Astrocyte (in vitro differentiated cells and primary cell): ENCODE measurements at regions not wholly inside any gene's neighbourhood (a gene's known extent, or its start where the extent isn't known, plus 50 kb on each side); places are given as distances from the start of the nearest gene placed in this dataset.

ENCODE experiments used
- EZH2 ChIP-seq: IDR thresholded peaks from 2 replicates; pipeline ENCODE4 v1.6.1; 2012; ENCODE audit warnings: mild to moderate bottlenecking, low read length, inconsistent platforms; ENCODE audit not compliant: insufficient read depth
- TF ChIP-seq, protein P1 (sequence below): IDR thresholded peaks from 2 replicates; pipeline ENCODE4 v1.5.1; 2011; ENCODE audit warnings: low read depth, mild to moderate bottlenecking, inconsistent platforms, low read length, moderate library complexity; ENCODE audit not compliant: insufficient read depth

DNA sequence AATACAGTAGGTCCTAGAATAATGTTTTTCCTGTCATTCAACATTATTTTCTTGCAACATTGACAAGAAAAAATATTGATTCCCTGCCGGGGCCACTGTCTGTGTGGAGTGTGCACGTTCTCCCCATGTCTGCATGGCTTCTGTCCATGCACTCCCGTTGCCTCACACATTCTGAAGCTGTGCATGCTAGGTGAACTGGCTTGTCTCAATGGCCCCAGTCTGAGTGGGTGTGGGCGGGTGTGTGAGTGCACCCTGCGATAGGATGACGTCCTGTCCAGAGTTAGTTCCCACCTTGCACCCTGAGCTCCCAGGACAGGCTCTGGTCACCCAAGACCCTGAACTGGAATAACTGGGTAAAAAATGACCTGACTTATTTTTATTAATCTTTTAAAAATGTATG is 186.1 kb downstream of the CAND1 start:
- TF ChIP-seq, protein P1, sequence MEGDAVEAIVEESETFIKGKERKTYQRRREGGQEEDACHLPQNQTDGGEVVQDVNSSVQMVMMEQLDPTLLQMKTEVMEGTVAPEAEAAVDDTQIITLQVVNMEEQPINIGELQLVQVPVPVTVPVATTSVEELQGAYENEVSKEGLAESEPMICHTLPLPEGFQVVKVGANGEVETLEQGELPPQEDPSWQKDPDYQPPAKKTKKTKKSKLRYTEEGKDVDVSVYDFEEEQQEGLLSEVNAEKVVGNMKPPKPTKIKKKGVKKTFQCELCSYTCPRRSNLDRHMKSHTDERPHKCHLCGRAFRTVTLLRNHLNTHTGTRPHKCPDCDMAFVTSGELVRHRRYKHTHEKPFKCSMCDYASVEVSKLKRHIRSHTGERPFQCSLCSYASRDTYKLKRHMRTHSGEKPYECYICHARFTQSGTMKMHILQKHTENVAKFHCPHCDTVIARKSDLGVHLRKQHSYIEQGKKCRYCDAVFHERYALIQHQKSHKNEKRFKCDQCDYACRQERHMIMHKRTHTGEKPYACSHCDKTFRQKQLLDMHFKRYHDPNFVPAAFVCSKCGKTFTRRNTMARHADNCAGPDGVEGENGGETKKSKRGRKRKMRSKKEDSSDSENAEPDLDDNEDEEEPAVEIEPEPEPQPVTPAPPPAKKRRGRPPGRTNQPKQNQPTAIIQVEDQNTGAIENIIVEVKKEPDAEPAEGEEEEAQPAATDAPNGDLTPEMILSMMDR = no peak
- no peak for TF ChIP-seq EZH2
